HG03280 (cell line): ENCODE measurements at regions not wholly inside any gene's neighbourhood (a gene's known extent, or its start where the extent isn't known, plus 50 kb on each side); places are given as distances from the start of the nearest gene placed in this dataset.
"Not testable (repeated sequence)": the region's sequence is repeated elsewhere in the genome, so short reads cannot be mapped to it uniquely, and the experiment has no call there.

ENCODE experiments used
- ATAC-seq: cut with Tn5 transposase; IDR thresholded peaks from one replicate; pipeline ENCODE4 v1.9.1; 2021; ENCODE audit warnings: mild to moderate bottlenecking, moderate library complexity; ENCODE audit not compliant: unreplicated experiment

- not testable (repeated sequence) for ATAC-seq
Measured at GRCh38 chr9:78172610-78173009, 63.3 kb upstream of the CEP78 start.

DNA sequence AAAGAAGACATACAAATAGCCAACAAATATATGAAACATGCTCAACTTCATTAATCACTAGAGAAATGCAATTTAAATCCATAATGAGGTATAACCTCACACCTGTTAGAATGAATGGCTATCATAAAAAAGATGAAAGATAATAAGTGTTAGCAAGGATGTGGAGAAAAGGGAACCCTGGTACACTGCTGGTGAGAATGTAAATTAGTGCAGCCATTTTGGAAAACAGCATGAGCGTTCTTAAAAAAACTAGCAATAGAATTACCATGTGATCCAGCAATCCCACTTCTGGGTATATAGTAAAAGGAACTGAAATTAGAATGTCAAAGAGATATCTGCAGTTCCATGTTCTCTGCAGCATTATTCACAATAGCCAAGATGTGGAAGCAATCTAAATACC, 64.2 kb upstream of the CEP78 start:
- no peak for ATAC-seq

DNA sequence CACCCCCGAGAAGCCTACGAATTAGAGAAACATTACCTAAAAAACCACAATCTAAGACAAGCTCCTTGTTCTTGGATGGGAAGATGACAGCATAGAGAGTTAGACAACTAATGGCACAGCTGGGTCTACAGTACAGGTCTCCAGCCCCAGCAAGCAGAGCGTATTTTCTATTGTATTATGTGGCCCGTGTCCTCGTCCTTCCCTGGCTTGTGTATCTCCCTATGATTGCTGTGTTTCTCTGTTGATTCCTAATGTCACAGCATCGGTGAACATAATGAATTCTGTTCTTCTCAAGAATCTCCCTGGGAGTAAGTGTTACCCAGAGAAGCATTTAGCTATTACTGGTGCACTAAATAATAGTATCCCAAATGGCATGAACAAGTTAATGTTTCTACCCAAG, 66.8 kb upstream of the CEP78 start:
- ATAC-seq: no peak

DNA sequence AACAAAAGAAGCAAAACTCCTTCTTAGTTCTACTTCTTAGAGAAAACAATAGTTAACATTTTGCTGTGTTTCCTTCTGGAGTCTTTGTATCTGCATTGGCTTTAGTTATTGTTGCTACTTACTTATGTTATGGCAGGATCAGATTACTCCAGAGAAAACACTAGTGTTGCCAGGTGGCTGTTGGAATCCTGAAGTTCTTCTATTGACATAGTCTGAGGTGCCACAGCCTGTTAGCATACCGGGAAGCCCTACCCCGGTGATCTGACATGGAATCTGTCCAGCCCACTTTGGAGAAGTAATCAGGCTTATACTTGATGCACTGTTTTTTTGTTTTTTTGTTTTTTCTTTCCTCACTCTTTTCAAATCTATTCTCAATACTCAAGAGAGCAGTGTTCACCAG, 68.5 kb upstream of the CEP78 start:
- no peak for ATAC-seq

GRCh38 chr9:78163834-78164233, 72.0 kb upstream of the CEP78 start:
- ATAC-seq: no peak

DNA sequence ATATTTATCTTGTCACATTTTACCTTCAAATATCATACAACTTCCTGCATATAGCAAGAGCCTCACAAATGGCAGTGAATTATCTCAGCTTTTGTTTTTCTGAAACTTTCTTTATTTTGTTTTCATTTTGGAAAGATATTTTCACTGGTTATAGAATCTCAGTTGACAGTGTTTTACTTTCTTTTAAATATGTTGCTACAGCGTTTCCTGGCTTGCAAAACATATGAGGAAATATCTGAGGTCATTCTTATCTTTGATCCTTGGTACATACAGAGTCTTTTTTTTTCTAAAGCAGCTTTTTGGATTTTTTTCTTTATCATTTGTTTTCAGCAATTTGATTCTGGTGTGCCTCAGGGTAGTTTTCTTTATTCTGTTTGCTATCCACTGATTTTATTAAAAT, 77.6 kb upstream of the CEP78 start:
- no peak for ATAC-seq

DNA sequence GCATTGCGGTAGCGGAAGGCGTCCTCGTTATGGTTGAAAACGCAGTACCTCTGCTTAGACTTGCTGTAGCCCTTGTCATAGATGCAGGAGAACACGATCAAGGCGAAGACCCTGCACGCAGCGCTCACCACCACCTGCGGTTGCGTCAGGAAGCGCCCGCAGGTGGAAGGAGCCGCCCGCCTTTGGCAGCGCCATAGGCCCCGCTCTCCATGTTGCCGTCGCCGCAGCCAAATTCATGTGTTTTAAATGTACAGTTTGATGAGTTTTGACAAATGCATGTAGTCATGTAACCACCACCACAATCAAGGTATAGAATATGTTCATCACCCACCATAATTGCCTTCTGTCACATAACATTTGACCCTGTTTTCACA, 84.9 kb upstream of the CEP78 start:
- no peak for ATAC-seq

- no peak for ATAC-seq
Measured at GRCh38 chr9:78150312-78150982, 85.4 kb upstream of the CEP78 start.

- ATAC-seq: no peak
Measured at GRCh38 chr9:78149702-78150291, 86.1 kb upstream of the CEP78 start.

GRCh38 chr9:78146241-78146640, 89.6 kb upstream of the CEP78 start:
- no peak for ATAC-seq

- no peak for ATAC-seq
Measured at GRCh38 chr9:78144663-78145377, 91.1 kb upstream of the CEP78 start.

DNA sequence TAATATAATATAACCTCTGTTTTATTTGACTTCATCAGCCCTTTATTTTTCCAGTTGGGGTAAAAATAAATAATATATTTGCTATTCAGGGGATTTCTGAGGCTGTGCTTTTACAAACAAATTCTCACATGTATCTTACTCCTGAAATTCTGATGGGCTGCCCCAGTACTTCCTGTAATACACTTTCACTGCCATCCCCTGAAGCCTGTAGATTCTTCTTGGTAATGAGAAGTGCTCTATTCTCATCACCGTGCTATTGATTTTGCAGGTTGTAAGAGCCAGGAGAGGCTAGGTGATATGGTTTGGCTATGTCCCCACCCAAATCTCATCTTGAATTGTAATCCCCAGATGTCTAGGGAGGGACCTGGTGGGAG, 91.9 kb upstream of the CEP78 start:
- ATAC-seq: no peak

GRCh38 chr9:78143281-78144007, 92.4 kb upstream of the CEP78 start:
- ATAC-seq: no peak

GRCh38 chr9:78142264-78142663, 93.6 kb upstream of the CEP78 start:
- not testable (repeated sequence) for ATAC-seq

DNA sequence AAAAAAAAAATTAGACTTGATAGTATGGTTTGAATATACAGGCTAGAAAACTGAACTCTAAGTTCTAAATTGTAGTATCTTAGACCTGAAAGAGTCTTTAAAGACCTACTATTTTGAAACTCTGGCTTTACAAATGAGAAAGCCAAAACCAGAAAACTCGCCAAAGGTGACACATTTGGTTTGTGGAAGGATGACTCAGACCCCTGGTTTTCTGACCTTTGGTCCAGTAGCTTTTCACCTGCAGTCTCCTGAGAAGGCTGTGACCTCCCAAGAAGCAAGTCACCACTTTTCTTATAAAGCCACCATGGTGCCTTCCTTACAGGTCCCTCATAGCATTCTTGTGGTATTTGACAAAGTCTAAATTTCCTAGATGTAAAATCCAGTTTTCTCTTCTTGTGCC, 102.1 kb upstream of the CEP78 start:
- no peak for ATAC-seq

DNA sequence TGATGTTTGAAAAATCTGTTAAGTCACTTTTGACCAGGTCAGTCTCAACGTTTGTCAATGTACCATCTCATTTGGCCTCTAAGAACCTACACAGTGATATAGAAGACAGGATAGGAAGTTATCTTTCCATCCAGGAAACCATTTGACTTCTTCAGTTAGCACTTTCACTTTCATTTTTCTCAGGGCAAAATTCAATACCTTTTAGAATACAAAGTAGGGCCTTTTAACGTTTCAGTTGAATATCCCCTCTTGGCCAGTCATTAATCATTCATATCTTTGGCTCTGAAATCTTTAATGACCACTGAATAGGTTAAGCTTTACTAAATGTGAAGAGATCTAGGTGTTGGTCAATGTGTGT, 101.1 kb upstream of the GNAQ start:
- no peak for ATAC-seq

DNA sequence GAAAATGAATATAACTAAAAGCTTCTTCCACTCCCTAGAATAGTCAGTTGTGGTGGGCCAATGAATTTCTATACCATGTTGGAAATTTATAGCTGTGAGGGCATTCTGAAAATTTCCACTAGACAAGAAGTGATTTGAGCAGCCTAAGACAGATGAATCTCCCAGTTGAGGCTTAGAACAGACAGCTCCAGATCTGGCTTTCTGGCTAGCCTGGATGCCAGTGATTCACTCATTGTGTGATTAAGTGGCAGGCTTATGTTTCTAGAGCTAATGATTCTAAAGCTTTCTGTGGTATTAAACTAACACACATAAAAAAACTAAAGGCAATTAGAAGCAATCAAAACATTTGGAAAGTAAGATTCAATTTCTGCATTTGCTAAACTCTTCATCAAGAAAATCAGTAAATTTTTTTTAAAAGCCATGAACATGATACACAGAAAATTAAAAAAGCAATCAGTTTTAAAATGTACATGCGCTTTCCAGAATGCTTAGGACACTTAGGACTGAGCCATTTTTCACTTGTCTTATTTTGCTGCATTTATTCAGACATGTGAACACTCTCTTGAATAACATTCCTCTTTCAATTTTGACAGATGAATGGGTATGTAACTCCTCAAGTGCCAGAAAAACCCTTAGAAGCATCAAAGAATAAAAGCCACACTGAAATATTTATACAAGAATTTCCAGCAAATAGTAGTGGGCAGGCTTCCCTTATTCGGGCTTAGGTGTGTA, 100.5 kb upstream of the GNAQ start:
- ATAC-seq: no peak

DNA sequence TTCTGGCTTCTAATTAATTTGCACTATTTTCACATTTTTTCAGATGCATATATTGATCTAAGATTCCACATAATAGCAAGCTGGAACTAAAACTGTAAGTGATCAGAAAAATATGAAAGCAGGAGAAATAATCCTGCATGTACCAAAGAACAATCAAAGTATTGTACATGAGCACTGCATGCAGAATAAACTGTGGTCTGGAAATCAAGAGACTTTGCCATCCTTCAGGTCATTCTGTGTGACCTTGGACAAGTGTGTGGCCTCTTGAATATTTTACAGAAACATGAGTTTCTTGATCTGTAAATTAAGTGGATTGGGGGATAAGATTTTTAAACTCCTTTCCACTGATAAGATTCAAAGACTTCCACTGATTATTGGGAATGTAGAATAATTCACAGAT, 99.2 kb upstream of the GNAQ start:
- ATAC-seq: no peak

DNA sequence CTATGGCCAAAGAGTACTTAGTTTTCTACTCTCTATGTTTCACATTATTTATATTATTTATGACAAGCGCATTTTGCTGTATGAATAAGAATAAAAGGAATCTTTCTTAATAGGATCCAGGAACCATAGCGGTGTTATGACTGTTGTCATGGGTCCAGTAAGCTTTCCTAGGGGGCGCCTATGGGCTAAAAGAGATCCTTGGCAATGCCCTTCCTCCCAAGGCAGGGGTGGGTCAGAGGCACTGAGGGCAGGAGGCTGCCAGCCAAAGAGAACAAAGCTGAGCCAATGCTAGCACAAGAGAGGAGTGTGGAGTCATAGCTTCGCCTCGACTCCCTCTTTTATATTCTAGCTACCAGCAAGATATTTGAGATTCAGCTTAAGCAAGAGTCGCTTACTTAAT, 98.4 kb upstream of the GNAQ start:
- ATAC-seq: no peak

DNA sequence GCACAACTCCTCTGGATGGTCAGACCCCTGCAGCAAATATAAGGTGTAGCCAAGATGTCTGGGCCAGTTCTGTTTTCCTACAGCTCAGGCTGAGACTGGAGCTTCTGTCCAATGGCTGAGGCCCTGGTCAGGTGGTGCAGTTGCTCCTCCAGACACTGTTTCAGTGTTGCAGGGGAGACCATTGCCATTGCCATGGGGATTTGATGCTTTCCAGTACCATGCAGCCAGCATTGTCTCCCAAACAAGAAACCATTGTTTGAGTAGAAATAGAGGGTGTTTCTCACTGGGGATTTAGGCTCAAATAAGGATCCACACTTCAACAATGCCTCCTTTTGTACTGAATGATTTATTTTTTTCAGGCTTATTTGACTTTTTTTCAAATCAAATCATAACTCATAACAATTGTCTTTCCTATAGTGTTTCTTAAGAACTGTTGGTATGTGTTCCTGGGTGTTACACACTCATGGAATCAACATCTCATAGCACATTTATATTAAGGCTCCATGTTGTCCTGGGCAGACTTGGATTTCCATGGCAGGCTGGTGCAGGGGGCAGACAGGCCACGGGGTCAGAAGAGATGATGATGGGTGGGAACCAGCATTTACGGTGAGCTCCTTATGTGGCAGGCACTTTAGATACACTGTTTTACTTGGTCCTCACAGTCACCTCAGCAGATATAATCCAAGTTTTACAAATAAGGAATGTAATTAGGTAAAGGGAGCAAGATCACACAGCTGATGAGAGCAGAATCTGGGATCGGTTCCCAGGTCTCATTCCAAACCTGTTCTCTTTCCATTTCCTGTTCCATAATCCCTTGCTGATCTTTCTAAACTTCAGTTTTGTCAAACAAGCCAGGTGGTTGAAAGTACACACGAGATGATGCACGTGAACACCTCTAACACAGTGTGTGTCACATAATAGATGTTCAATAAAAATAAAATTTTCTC, 95.9 kb upstream of the GNAQ start:
- no peak for ATAC-seq
